Upper lobe of left lung (tissue), 6 donors: ENCODE measurements at regions not wholly inside any gene's neighbourhood (a gene's known extent, or its start where the extent isn't known, plus 50 kb on each side); places are given as distances from the start of the nearest gene placed in this dataset.

ENCODE experiments used
- ATAC-seq, 2 donors: fragments of 200-7000 bp; cut with Tn5 transposase; one replicate each; pipeline ENCODE4 v1.9.1; 2022; ENCODE audit warnings: mild to moderate bottlenecking in 2 of 2, moderate library complexity in 2 of 2; ENCODE audit not compliant: low FRiP score in 2 of 2
- DNase-seq, 2 donors: peaks; one replicate each; pipeline ENCODE4 v3.0.0-alpha.2; 2019 to 2020
- H3K27ac ChIP-seq, 4 donors: fragments of 200-600 bp; sonication (generic); one replicate each; pipeline ENCODE4 v1.5.1; 2016 to 2019
- H3K27me3 ChIP-seq, 4 donors: fragments of 200-600 bp; sonication (generic); one replicate each; pipeline ENCODE4 v1.5.1; 2017 to 2019
- H3K36me3 ChIP-seq, 4 donors: fragments of 200-600 bp; sonication (generic); one replicate each; pipeline ENCODE4 v1.5.1; 2016 to 2019
- H3K4me1 ChIP-seq, 4 donors: fragments of 200-600 bp; sonication (generic); one replicate each; pipeline ENCODE4 v1.5.1; 2018 to 2019
- H3K4me3 ChIP-seq, 4 donors: fragments of 200-600 bp; sonication (generic); one replicate each; pipeline ENCODE4 v1.5.1; 2017 to 2019; ENCODE audit warnings: mild to moderate bottlenecking in 2 of 4, moderate library complexity in 1 of 4
- H3K9me3 ChIP-seq, 4 donors: fragments of 200-600 bp; sonication (generic); one replicate each; pipeline ENCODE4 v1.5.1; 2018 to 2019
- CTCF ChIP-seq, 6 experiments: fragments of 450-650 bp in 4 of 6; fragments of 200-600 bp in 2 of 6; sonication (generic) in 2 of 6; IDR thresholded peaks; one replicate each; pipeline ENCODE4 v1.5.1; 2016 to 2019; ENCODE audit warnings: antibody characterized with exemption in 6 of 6
- EP300 ChIP-seq, 4 donors: sonication (generic); formaldehyde crosslinking; IDR thresholded peaks; one replicate each; pipeline ENCODE4 v1.5.1; 2017; ENCODE audit warnings: antibody characterized with exemption in 4 of 4, control low read depth in 2 of 4
- POLR2A ChIP-seq, 4 donors: fragments of 450-650 bp; IDR thresholded peaks; one replicate each; pipeline ENCODE4 v1.5.1; 2016 to 2017; ENCODE audit warnings: antibody characterized with exemption in 4 of 4, mild to moderate bottlenecking in 2 of 4
- POLR2AphosphoS5 ChIP-seq, 2 donors: sonication (generic); formaldehyde crosslinking; IDR thresholded peaks; one replicate each; pipeline ENCODE4 v1.5.1; 2017; ENCODE audit warnings: antibody characterized with exemption in 2 of 2
- WGBS, 2 donors: methylation state at CpG; one replicate each; pipeline ENCODE4 v1.1.5; 2017 to 2018; 5-methylcytosine and 5-hydroxymethylcytosine counted together
- donor health status: DM: no; HTN: no; CAD: no; lungs with moderate emphysema.
- donor health status: DM: no; HTN: yes; CAD: no; lungs with severe emphysema.

- WGBS, 2 donors, result 96 to 97% methylated on average over 3 of the region's 3 CpGs
- no peak overlapping the region for H3K27ac ChIP-seq
- H3K27me3 ChIP-seq, result no peaks in the 10 kb centered on the region
- no peaks in the 10 kb centered on the region for H3K36me3 ChIP-seq
- ATAC-seq, result no peak
- DNase-seq, result no peak
- H3K4me3 ChIP-seq, result no peak overlapping the region
- TF ChIP-seq EP300 (IDR thresholded peaks at IDR 0.05), result no peak
- TF ChIP-seq CTCF (IDR thresholded peaks at IDR 0.05), result no peak
- TF ChIP-seq POLR2AphosphoS5 (IDR thresholded peaks at IDR 0.05), result no peak
- no peak for TF ChIP-seq POLR2A (IDR thresholded peaks at IDR 0.05)
- H3K9me3 ChIP-seq, result no peaks in the 10 kb centered on the region
- peaks cover 0 to 7% (median 6%) of the 10 kb centered on the region in 4 donors for H3K4me1 ChIP-seq
Observed at GRCh38 chr5:143581147-143581546, 177.7 kb upstream of the NR3C1 start.

DNA sequence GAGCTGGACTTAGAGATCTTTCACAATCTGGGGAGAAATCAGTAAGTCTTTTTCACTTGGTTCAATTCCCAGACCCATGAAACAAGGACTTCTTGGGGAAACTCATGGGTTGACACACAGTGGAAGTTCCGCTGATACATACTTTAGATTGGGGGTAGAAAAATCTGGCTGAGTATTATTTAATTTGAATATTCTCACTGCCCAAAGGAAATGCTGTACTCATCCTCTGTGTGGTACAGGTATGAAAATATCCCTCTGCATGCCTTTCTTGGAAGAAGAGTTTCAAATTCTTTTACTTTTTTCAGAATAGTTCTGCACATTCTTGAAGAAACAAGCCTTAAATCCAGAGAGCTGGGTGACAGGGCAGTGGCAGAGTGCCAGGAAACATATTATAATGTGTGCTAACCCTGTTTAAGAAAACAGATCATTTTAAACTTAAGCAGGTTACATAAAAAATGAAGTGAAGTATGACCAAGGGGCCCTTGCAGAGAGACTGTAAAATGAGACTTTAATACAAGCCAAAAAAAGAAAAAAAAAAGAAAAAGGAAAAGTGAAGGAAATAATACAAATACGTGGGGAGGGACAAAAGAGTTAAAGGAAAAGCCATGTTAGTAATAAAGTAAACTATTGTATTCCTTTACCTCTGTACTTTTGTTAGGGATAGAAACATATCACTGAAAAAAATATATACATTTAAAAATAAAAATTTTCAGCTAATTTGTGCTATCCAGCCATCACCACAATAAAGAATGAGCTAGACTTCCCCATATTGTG lies 173.4 kb upstream of the NR3C1 start:
- peak in 1 of 2 donors; percentile 41 for DNase-seq

GRCh38 chr5:143575286-143575685 lies 171.8 kb upstream of the NR3C1 start:
- H3K36me3 ChIP-seq, result no peaks in the 10 kb centered on the region
- no peaks in the 10 kb centered on the region for H3K9me3 ChIP-seq
- H3K4me3 ChIP-seq, result no peak overlapping the region
- DNase-seq, result no peak
- no peaks in the 10 kb centered on the region for H3K27me3 ChIP-seq
- ATAC-seq, result no peak
- no peak overlapping the region for H3K27ac ChIP-seq
- WGBS, 2 donors, result 86 to 100% methylated on average over 1 of the region's 1 CpG
- H3K4me1 ChIP-seq, result peaks cover 0 to 7% (median 0%) of the 10 kb centered on the region in 4 donors
- TF ChIP-seq POLR2A (IDR thresholded peaks at IDR 0.05) (no peak), CTCF (IDR thresholded peaks at IDR 0.05) (no peak), EP300 (IDR thresholded peaks at IDR 0.05) (no peak), POLR2AphosphoS5 (IDR thresholded peaks at IDR 0.05) (no peak)

More for the DNA sequence above, 173.4 kb upstream of the NR3C1 start:
- 39 to 55% methylated on average over 2 of the region's 2 CpGs for WGBS, 2 donors
- TF ChIP-seq EP300 (IDR thresholded peaks at IDR 0.05), result no peak
- no peak for TF ChIP-seq POLR2A (IDR thresholded peaks at IDR 0.05)
- no peak for TF ChIP-seq POLR2AphosphoS5 (IDR thresholded peaks at IDR 0.05)
- no peak for TF ChIP-seq CTCF (IDR thresholded peaks at IDR 0.05)
- H3K9me3 ChIP-seq, result no peaks in the 10 kb centered on the region
- no peak for ATAC-seq
- H3K27me3 ChIP-seq, result no peaks in the 10 kb centered on the region
- H3K4me3 ChIP-seq, result no peak overlapping the region
- no peaks in the 10 kb centered on the region for H3K36me3 ChIP-seq
- H3K27ac ChIP-seq, result no peak overlapping the region
- H3K4me1 ChIP-seq, result peaks cover 0 to 7% (median 3%) of the 10 kb centered on the region in 4 donors

DNA sequence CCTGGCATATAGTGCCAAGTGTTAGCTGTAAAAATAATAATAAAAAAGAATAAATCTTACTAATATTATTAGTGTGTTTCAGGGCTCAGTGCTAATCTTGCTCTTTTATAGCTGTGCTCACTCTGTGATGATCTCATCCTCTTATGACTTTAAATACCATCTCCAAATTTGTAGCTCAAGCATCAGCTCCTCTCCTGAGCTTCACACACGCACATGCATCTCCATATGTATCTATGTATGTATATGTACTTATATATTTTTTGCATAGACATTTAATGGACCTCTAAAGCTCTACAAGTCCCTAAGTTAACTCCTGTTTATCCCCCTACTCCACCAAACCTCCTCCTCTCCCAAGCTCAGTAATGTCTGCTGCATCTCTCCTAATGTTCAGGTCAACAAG lies 170.8 kb upstream of the NR3C1 start:
- H3K9me3 ChIP-seq, result no peaks in the 10 kb centered on the region
- TF ChIP-seq POLR2AphosphoS5 (IDR thresholded peaks at IDR 0.05), result no peak
- no peak for TF ChIP-seq EP300 (IDR thresholded peaks at IDR 0.05)
- TF ChIP-seq CTCF (IDR thresholded peaks at IDR 0.05), result no peak
- no peak for TF ChIP-seq POLR2A (IDR thresholded peaks at IDR 0.05)
- no peaks in the 10 kb centered on the region for H3K36me3 ChIP-seq
- peaks cover 0 to 7% (median 0%) of the 10 kb centered on the region in 4 donors for H3K4me1 ChIP-seq
- WGBS, 2 donors, result 87 to 100% methylated on average over 1 of the region's 1 CpG
- DNase-seq, result no peak
- no peak overlapping the region for H3K4me3 ChIP-seq
- H3K27me3 ChIP-seq, result no peaks in the 10 kb centered on the region
- no peak for ATAC-seq
- no peak overlapping the region for H3K27ac ChIP-seq
